HepG2 (cell line): ENCODE measurements at regions not wholly inside any gene's neighbourhood (a gene's known extent, or its start where the extent isn't known, plus 50 kb on each side); places are given as distances from the start of the nearest gene placed in this dataset.

Experiments
- CEBPG ChIP-seq: IDR thresholded peaks from 2 replicates; pipeline ENCODE4 v1.6.1; 2016
- EP300 ChIP-seq, 3 experiments: sonication (generic) in 1 of 3; formaldehyde crosslinking in 1 of 3; IDR thresholded peaks; 2 replicates each; pipeline versions ENCODE4 v1.5.1 to v1.6.1; 2011 to 2020; ENCODE audit warnings: low read depth in 2 of 3, low read length in 2 of 3, borderline replicate concordance in 1 of 3, improper control_type of control experiment in 1 of 3, mild to moderate bottlenecking in 1 of 3, missing genetic modification reagents in 1 of 3, moderate library complexity in 1 of 3
- FOSL2 ChIP-seq: sonication (generic); formaldehyde crosslinking; IDR thresholded peaks from 2 replicates; pipeline ENCODE4 v1.4.0; 2020; ENCODE audit warnings: missing genetic modification reagents
- GPN1 ChIP-seq: sonication (generic); formaldehyde crosslinking; IDR thresholded peaks from 2 replicates; pipeline ENCODE4 v1.5.1; 2020; ENCODE audit warnings: missing genetic modification reagents, borderline replicate concordance
- IRF9 ChIP-seq: sonication (generic); formaldehyde crosslinking; IDR thresholded peaks from 2 replicates; pipeline ENCODE4 v1.8.0; 2022; ENCODE audit warnings: missing genetic modification reagents, mild to moderate bottlenecking, borderline replicate concordance
- JUNB ChIP-seq: sonication (generic); formaldehyde crosslinking; IDR thresholded peaks from 2 replicates; pipeline ENCODE4 v1.8.0; 2022; ENCODE audit warnings: missing genetic modification reagents, mild to moderate bottlenecking, borderline replicate concordance
- KAT7 ChIP-seq: IDR thresholded peaks from 2 replicates; pipeline ENCODE4 v1.6.1; 2018; ENCODE audit warnings: borderline replicate concordance, missing compliant biosample characterization
- MLXIP ChIP-seq: sonication (generic); formaldehyde crosslinking; IDR thresholded peaks from 2 replicates; pipeline ENCODE4 v1.9.0; 2021; ENCODE audit warnings: missing genetic modification reagents, borderline replicate concordance
- MTERF4 ChIP-seq: sonication (generic); formaldehyde crosslinking; IDR thresholded peaks from 2 replicates; pipeline ENCODE4 v1.8.0; 2023; ENCODE audit warnings: mild to moderate bottlenecking, missing genetic modification reagents
- NFAT5 ChIP-seq: sonication (generic); formaldehyde crosslinking; IDR thresholded peaks from 2 replicates; pipeline ENCODE4 v1.4.0; 2020; ENCODE audit warnings: missing genetic modification reagents
- SPEN ChIP-seq: sonication (generic); formaldehyde crosslinking; IDR thresholded peaks from 2 replicates; pipeline ENCODE4 v1.5.1; 2020; ENCODE audit warnings: low read depth, mild to moderate bottlenecking, missing genetic modification reagents
- ZNF574 ChIP-seq: sonication (generic); formaldehyde crosslinking; IDR thresholded peaks from 2 replicates; pipeline ENCODE4 v1.4.0; 2020; ENCODE audit warnings: missing genetic modification reagents
- ZNF788 ChIP-seq: sonication (generic); formaldehyde crosslinking; IDR thresholded peaks from 2 replicates; pipeline ENCODE4 v1.5.0; 2020; ENCODE audit warnings: mild to moderate bottlenecking, missing genetic modification reagents, borderline replicate concordance

- TF ChIP-seq IRF9 (CRISPR knock-in tag) (0 out of 2 replicates have a peak, but pooled peaks have one; percentile 51), SPEN (CRISPR knock-in tag) (peak; percentile 71), ZNF788 (CRISPR knock-in tag) (no peak; the same call in 1 of the 2 replicates), ZNF574 (CRISPR knock-in tag) (peak; percentile 77), GPN1 (CRISPR knock-in tag) (no peak), JUNB (peak; percentile 82; the same call in 1 of the 2 replicates), CEBPG (CRISPR knock-in tag) (0 out of 2 replicates have a peak, but pooled peaks have one; percentile 5), FOSL2 (CRISPR knock-in tag) (peak; percentile 99), KAT7 (CRISPR knock-in tag) (0 out of 2 replicates have a peak, but pooled peaks have one; percentile 85), NFAT5 (peak; percentile 92; the same call in 1 of the 2 replicates), EP300 (IDR thresholded peaks at IDR 0.05; ENCODE audit: low read depth in 2 of 2, low read length in 2 of 2) (peak in 1 of 2 experiments; percentile 81; a peak in 2 of 4 replicates), EP300 (CRISPR knock-in tag; IDR thresholded peaks at IDR 0.05; ENCODE audit: borderline replicate concordance) (peak; percentile 78), MLXIP (CRISPR knock-in tag) (peak; percentile 93; the same call in 1 of the 2 replicates), MTERF4 (CRISPR knock-in tag) (no peak)
Measured at GRCh38 chr9:91037511-91038482, 236.2 kb downstream of the SYK start (continued).
